ENCODE measurements at regions not wholly inside any gene's neighbourhood (a gene's known extent, or its start where the extent isn't known, plus 50 kb on each side); places are given as distances from the start of the nearest gene placed in this dataset.
"Not testable (repeated sequence)": the region's sequence is repeated elsewhere in the genome, so short reads cannot be mapped to it uniquely, and the experiment has no call there.

- DNase-seq (ENCODE audit: low read depth in 2 of 2): no peak
These were observed 74.3 kb upstream of the GUCY1A1 start for GRCh38 chr4:155592179-155592937.

- DNase-seq (ENCODE audit: low read depth in 2 of 2): no peak
These were observed 74.9 kb upstream of the GUCY1A1 start for GRCh38 chr4:155591738-155592143.

- no peak for DNase-seq (ENCODE audit: low read depth in 2 of 2)
These were observed 75.7 kb upstream of the GUCY1A1 start for GRCh38 chr4:155590796-155591585.

- DNase-seq (ENCODE audit: low read depth in 2 of 2): no peak
These were observed 78.2 kb upstream of the GUCY1A1 start for GRCh38 chr4:155588437-155588836.

GRCh38 chr4:155587766-155588165, 78.9 kb upstream of the GUCY1A1 start:
- peak in 1 of 2 donors; percentile 12 for DNase-seq (ENCODE audit: low read depth in 2 of 2)

- peak; percentile 12 to 56 for DNase-seq (ENCODE audit: low read depth in 2 of 2)
These were observed 83.6 kb upstream of the GUCY1A1 start for GRCh38 chr4:155582971-155583437.

GRCh38 chr4:155582041-155582440, 84.6 kb upstream of the GUCY1A1 start:
- DNase-seq (ENCODE audit: low read depth in 2 of 2): no peak

- DNase-seq (ENCODE audit: low read depth in 2 of 2): peak in 1 of 2 donors; percentile 13
These were observed 87.8 kb upstream of the GUCY1A1 start for GRCh38 chr4:155578726-155579370.

GRCh38 chr4:155578219-155578618, 88.4 kb upstream of the GUCY1A1 start:
- no peak for DNase-seq (ENCODE audit: low read depth in 2 of 2)

- DNase-seq (ENCODE audit: low read depth in 2 of 2): not testable (repeated sequence)
These were observed 92.3 kb upstream of the GUCY1A1 start for GRCh38 chr4:155574329-155574728.

- DNase-seq (ENCODE audit: low read depth in 2 of 2): no peak
These were observed 93.5 kb upstream of the GUCY1A1 start for GRCh38 chr4:155573126-155573525.

GRCh38 chr4:155572106-155572703, 94.4 kb upstream of the GUCY1A1 start:
- no peak for DNase-seq (ENCODE audit: low read depth in 2 of 2)

GRCh38 chr4:155571184-155571944, 95.3 kb upstream of the GUCY1A1 start:
- DNase-seq (ENCODE audit: low read depth in 2 of 2): peak in 1 of 2 donors; percentile 75

- no peak for DNase-seq (ENCODE audit: low read depth in 2 of 2)
These were observed 96.0 kb upstream of the GUCY1A1 start for GRCh38 chr4:155570661-155571060.

- no peak for DNase-seq (ENCODE audit: low read depth in 2 of 2)
These were observed 96.6 kb upstream of the GUCY1A1 start for GRCh38 chr4:155569960-155570515.

- DNase-seq (ENCODE audit: low read depth in 2 of 2): no peak
These were observed 97.2 kb upstream of the GUCY1A1 start for GRCh38 chr4:155569471-155569870.

- no peak for DNase-seq (ENCODE audit: low read depth in 2 of 2)
These were observed 97.9 kb upstream of the GUCY1A1 start for GRCh38 chr4:155568641-155569220.

GRCh38 chr4:155566354-155566753, 100.3 kb upstream of the GUCY1A1 start:
- no peak for DNase-seq (ENCODE audit: low read depth in 2 of 2)

- DNase-seq (ENCODE audit: low read depth in 2 of 2): no peak
These were observed 100.9 kb upstream of the GUCY1A1 start for GRCh38 chr4:155565776-155566175.

GRCh38 chr4:155565330-155565729, 101.3 kb upstream of the GUCY1A1 start:
- no peak for DNase-seq (ENCODE audit: low read depth in 2 of 2)

Data from lung microvascular endothelial cell (primary cell).